Trophoblast cell (in vitro differentiated cells and primary cell): ENCODE measurements at regions not wholly inside any gene's neighbourhood (a gene's known extent, or its start where the extent isn't known, plus 50 kb on each side); places are given as distances from the start of the nearest gene placed in this dataset.

Experiments
- DNase-seq, 2 donors: peaks; one replicate each; pipeline ENCODE4 v3.0.0-alpha.2; 2016
- H2AFZ ChIP-seq: 2 replicates; pipeline ENCODE4 v1.6.1; 2013; ENCODE audit warnings: low read length, moderate library complexity, mild to moderate bottlenecking; ENCODE audit not compliant: insufficient read depth, poor library complexity
- H2AK5ac ChIP-seq: 2 replicates; pipeline ENCODE4 v1.6.1; 2013; ENCODE audit warnings: mild to moderate bottlenecking, low read length
- H2BK120ac ChIP-seq: 2 replicates; pipeline ENCODE4 v1.6.1; 2013; ENCODE audit warnings: low read length, mild to moderate bottlenecking, moderate library complexity; ENCODE audit not compliant: insufficient read depth, poor library complexity
- H2BK12ac ChIP-seq: 2 replicates; pipeline ENCODE4 v1.6.1; 2013; ENCODE audit warnings: mild to moderate bottlenecking, low read length, moderate library complexity
- H2BK5ac ChIP-seq: 2 replicates; pipeline ENCODE4 v1.6.1; 2013; ENCODE audit warnings: low read length, low read depth, moderate library complexity, mild to moderate bottlenecking; ENCODE audit not compliant: poor library complexity
- H3K14ac ChIP-seq: 2 replicates; pipeline ENCODE4 v1.6.1; 2013; ENCODE audit warnings: mild to moderate bottlenecking, low read length
- H3K18ac ChIP-seq: 2 replicates; pipeline ENCODE4 v1.6.1; 2013; ENCODE audit warnings: mild to moderate bottlenecking, low read length
- H3K23ac ChIP-seq: 2 replicates; pipeline ENCODE4 v1.6.1; 2013; ENCODE audit warnings: low read length
- H3K27ac ChIP-seq: 2 replicates; pipeline ENCODE4 v1.5.1; 2013; ENCODE audit warnings: low read depth, mild to moderate bottlenecking, inconsistent platforms, low read length, moderate library complexity
- H3K27me3 ChIP-seq: 2 replicates; pipeline ENCODE4 v1.6.1; 2013; ENCODE audit warnings: inconsistent platforms, mild to moderate bottlenecking, low read length, moderate library complexity; ENCODE audit not compliant: insufficient read depth
- H3K36me3 ChIP-seq, 2 experiments: 1 replicate in 1 of 2; 2 replicates in 1 of 2; pipeline ENCODE4 v1.6.1; 2013; ENCODE audit warnings: low read length in 2 of 2, mild to moderate bottlenecking in 2 of 2, moderate library complexity in 1 of 2; ENCODE audit not compliant: insufficient read depth in 2 of 2, control insufficient read depth in 1 of 2
- H3K4ac ChIP-seq: 2 replicates; pipeline ENCODE4 v1.6.1; 2013; ENCODE audit warnings: low read depth, mild to moderate bottlenecking, low read length, moderate library complexity
- H3K4me1 ChIP-seq, 2 experiments: 1 replicate in 1 of 2; 2 replicates in 1 of 2; pipeline ENCODE4 v1.6.1; 2013; ENCODE audit warnings: low read length in 2 of 2, mild to moderate bottlenecking in 2 of 2, moderate library complexity in 1 of 2; ENCODE audit not compliant: insufficient read depth in 2 of 2, control insufficient read depth in 1 of 2
- H3K4me2 ChIP-seq: 2 replicates; pipeline ENCODE4 v1.6.1; 2013; ENCODE audit warnings: inconsistent platforms, mild to moderate bottlenecking, low read length, moderate library complexity
- H3K4me3 ChIP-seq: 2 replicates; pipeline ENCODE4 v1.5.1; 2013; ENCODE audit warnings: mild to moderate bottlenecking, low read depth, low read length, inconsistent platforms
- H3K79me1 ChIP-seq: one replicate; pipeline ENCODE4 v1.6.1; 2013; ENCODE audit warnings: low read length
- H3K79me2 ChIP-seq: 2 replicates; pipeline ENCODE4 v1.6.1; 2013; ENCODE audit warnings: low read length, mild to moderate bottlenecking; ENCODE audit not compliant: control insufficient read depth, insufficient read depth, poor library complexity
- H3K9ac ChIP-seq: 2 replicates; pipeline ENCODE4 v1.6.1; 2013; ENCODE audit warnings: mild to moderate bottlenecking, low read length
- H3K9me3 ChIP-seq: 2 replicates; pipeline ENCODE4 v1.6.1; 2013; ENCODE audit warnings: low read depth, mild to moderate bottlenecking, control low read depth, inconsistent platforms, low read length; ENCODE audit not compliant: insufficient read depth
- H4K12ac ChIP-seq: 2 replicates; pipeline ENCODE4 v1.6.1; 2013; ENCODE audit warnings: low read depth, mild to moderate bottlenecking, low read length, moderate library complexity
- H4K8ac ChIP-seq: 2 replicates; pipeline ENCODE4 v1.6.1; 2013; ENCODE audit warnings: low read depth, mild to moderate bottlenecking, low read length, moderate library complexity
- H4K91ac ChIP-seq: one replicate; pipeline ENCODE4 v1.6.1; 2013; ENCODE audit warnings: low read depth, mild to moderate bottlenecking, low read length, moderate library complexity
- WGBS: extraction: QIAGEN DNeasy Blood & Tissue Kit; methylation state at CpG from one replicate; pipeline ENCODE4 v1.1.7; 2013; ENCODE audit warnings: missing lambda C conversion rate; ENCODE audit not compliant: insufficient read length, insufficient coverage; ENCODE audit errors: extremely low coverage; 5-methylcytosine and 5-hydroxymethylcytosine counted together

DNA sequence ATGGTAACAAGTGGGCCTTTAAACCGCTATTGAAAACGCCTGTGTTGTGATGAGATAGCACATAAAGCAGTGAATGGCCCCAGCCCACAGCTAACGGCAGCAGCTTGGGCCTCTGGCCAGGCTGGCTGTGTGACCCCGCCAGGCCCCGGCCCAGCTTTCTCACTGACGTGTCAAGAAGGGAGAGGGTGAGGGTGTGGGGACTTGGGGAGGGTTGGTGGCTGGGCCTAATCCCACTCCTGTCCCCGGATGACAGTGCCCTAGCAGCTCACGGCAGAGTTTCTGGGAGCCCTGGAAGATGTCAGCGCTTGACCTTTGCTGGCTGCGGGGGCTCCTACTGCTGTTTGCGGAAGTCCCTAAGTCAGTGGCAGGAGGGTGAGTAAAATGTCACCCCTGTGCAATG lies 88.9 kb upstream of the SHH start:
- Histone ChIP-seq H3K27ac (no peak overlapping the region), H3K14ac (no peak overlapping the region), H3K4me3 (no peak overlapping the region), H3K79me2 (no peaks in the 10 kb centered on the region), H4K12ac (no peak overlapping the region), H3K9ac (no peak overlapping the region), H3K4me2 (no peak overlapping the region), H3K36me3 (no peaks in the 10 kb centered on the region), H2BK120ac (no peak overlapping the region), H3K23ac (no peak overlapping the region), H3K9me3 (peaks cover 34% of the 10 kb centered on the region), H4K91ac (no peak overlapping the region), H3K18ac (no peak overlapping the region), H2BK5ac (no peak overlapping the region), H3K79me1 (no peaks in the 10 kb centered on the region), H4K8ac (no peak overlapping the region), H3K27me3 (no peaks in the 10 kb centered on the region), H3K4me1 (no peaks in the 10 kb centered on the region), H2BK12ac (no peak overlapping the region), H3K4ac (no peak overlapping the region), H2AFZ (no peak overlapping the region), H2AK5ac (no peak overlapping the region)
- WGBS: no CpG with 5 or more reads among the region's 11 CpGs
- DNase-seq: no peak

DNA sequence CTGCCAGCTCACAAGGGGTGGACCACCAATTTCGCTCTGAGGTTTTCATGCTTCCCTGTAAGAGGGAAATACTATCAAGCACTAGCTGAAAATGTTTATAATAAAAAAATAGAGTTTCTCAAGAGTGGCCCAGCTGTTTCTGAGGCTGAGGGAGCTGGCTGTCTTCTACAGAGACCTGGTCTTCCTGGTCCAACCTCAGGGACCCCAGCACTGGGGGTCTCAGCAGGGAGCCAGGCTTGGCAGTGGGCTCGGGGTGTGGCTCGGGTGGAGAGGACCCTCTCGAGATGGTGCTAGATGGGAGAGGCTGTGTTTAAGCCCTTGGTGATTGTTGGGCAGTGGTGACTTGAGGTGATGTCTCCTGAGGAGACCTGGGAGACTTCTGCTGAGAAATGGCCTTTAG lies 87.3 kb upstream of the SHH start:
- Histone ChIP-seq H3K9ac (no peak overlapping the region), H3K79me1 (no peaks in the 10 kb centered on the region), H3K9me3 (peaks cover 34% of the 10 kb centered on the region)

DNA sequence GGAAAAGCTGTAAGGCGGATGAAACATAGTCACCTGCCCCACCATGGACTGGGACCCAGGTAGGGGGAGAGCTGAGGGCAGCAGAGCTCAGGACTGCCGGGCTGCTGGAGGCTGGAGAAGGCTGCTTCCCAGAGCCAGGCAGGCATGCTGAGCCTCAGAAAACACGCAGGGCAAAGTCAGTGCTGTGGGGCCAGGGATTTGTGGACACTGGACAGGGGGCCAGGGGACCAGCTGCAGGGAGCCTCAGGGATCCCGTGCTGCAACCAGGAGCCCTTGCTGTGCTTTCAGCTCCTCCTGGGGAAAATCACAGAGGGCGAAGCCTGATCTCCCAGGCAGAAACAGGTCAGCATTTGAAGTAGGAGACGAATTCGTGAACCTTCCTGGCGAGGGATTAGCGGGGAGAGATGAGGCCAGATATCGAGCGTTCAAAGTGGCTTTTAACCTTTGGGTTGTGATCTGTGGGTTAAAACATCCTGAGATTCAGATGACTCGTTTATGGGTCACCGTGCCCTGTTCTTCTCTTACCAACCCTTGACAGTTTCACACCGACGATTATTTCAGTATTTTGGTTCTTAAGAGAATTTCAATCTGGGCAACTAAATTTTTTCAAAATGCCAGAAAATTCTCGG lies 85.6 kb upstream of the SHH start:
- Histone ChIP-seq H3K4ac (no peak overlapping the region), H3K9me3 (peaks cover 30% of the 10 kb centered on the region), H2BK12ac (no peak overlapping the region), H3K4me2 (no peak overlapping the region), H4K91ac (no peak overlapping the region), H2BK120ac (no peak overlapping the region), H3K79me1 (no peaks in the 10 kb centered on the region), H3K14ac (no peak overlapping the region), H2BK5ac (no peak overlapping the region), H3K36me3 (no peaks in the 10 kb centered on the region), H3K18ac (no peak overlapping the region), H2AFZ (no peak overlapping the region), H3K4me1 (no peaks in the 10 kb centered on the region), H2AK5ac (no peak overlapping the region), H3K4me3 (peak overlapping the region; percentile 17), H3K27me3 (no peaks in the 10 kb centered on the region), H3K27ac (no peak overlapping the region), H3K9ac (no peak overlapping the region), H3K23ac (no peak overlapping the region), H3K79me2 (no peaks in the 10 kb centered on the region), H4K8ac (no peak overlapping the region), H4K12ac (no peak overlapping the region)
- no CpG with 5 or more reads among the region's 16 CpGs for WGBS
- DNase-seq: no peak

More for the DNA sequence above, 87.3 kb upstream of the SHH start:
- no peak overlapping the region for H3K4me2 ChIP-seq
- no peaks in the 10 kb centered on the region for H3K27me3 ChIP-seq
- H4K8ac ChIP-seq: no peak overlapping the region
- no peak overlapping the region for H3K18ac ChIP-seq
- no peak for DNase-seq
- no peak overlapping the region for H2BK12ac ChIP-seq
- H3K79me2 ChIP-seq: no peaks in the 10 kb centered on the region
- H2BK120ac ChIP-seq: no peak overlapping the region
- no peak overlapping the region for H2AK5ac ChIP-seq
- no peak overlapping the region for H4K12ac ChIP-seq
- WGBS: no CpG with 5 or more reads among the region's 4 CpGs
- H3K14ac ChIP-seq: no peak overlapping the region
- H3K4ac ChIP-seq: no peak overlapping the region
- no peak overlapping the region for H3K23ac ChIP-seq
- no peak overlapping the region for H2BK5ac ChIP-seq
- no peaks in the 10 kb centered on the region for H3K4me1 ChIP-seq
- no peak overlapping the region for H4K91ac ChIP-seq
- H3K36me3 ChIP-seq: no peaks in the 10 kb centered on the region
- H3K27ac ChIP-seq: no peak overlapping the region
- H2AFZ ChIP-seq: no peak overlapping the region
- no peak overlapping the region for H3K4me3 ChIP-seq

DNA sequence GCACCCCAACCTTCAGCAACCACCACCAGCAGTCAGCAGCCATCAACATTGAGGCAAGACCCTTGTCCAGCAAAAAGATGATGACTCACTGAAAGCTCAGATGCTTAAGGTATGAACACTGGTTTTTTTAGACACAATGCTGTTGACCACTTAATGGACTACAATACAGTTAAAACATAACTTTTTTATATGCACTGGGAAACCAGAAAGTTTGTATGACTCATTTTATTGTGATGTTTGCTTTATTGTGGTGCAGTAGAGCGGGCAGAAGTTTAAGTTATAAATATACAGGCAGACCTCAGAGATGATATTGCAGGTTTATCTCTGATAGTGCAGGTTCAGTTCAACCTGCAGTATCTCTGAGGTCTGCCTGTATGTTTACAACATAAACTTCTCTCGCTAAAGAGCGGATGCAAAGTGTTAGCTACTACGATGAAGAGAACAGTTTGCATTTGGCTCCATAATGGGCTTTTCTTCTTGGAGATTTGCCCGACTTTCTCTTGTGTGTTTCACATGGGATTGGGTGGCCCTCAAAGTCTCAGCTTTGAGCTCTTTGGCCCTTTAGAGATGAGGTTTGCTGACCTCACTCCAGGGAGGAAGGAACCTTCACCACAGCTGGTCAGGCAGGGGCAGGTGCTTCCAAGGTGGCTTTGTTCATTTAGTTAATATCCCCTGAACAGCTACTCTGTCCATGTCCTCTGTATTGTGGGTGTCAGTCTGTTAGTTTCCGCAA lies 84.4 kb upstream of the SHH start:
- Histone ChIP-seq H3K9ac (no peak overlapping the region), H2AK5ac (no peak overlapping the region), H4K12ac (no peak overlapping the region), H2BK5ac (no peak overlapping the region), H2BK12ac (no peak overlapping the region), H2AFZ (no peak overlapping the region), H3K18ac (no peak overlapping the region), H3K36me3 (no peaks in the 10 kb centered on the region), H3K27me3 (no peaks in the 10 kb centered on the region), H4K91ac (no peak overlapping the region), H3K4ac (no peak overlapping the region), H3K79me2 (no peaks in the 10 kb centered on the region), H2BK120ac (no peak overlapping the region), H3K27ac (no peak overlapping the region), H3K14ac (no peak overlapping the region), H3K4me1 (no peaks in the 10 kb centered on the region), H3K9me3 (peaks cover 32% of the 10 kb centered on the region), H4K8ac (no peak overlapping the region), H3K23ac (no peak overlapping the region), H3K4me3 (no peak overlapping the region), H3K4me2 (no peak overlapping the region), H3K79me1 (no peaks in the 10 kb centered on the region)
- WGBS: no CpG with 5 or more reads among the region's 6 CpGs
- DNase-seq: no peak
